Panc1 (cell line): ENCODE measurements at regions not wholly inside any gene's neighbourhood (a gene's known extent, or its start where the extent isn't known, plus 50 kb on each side); places are given as distances from the start of the nearest gene placed in this dataset.

Experiments
- POLR2AphosphoS5 ChIP-seq: IDR thresholded peaks from 2 replicates; pipeline ENCODE4 v1.6.1; 2012; ENCODE audit warnings: mild to moderate bottlenecking, low read depth, low read length, moderate library complexity
- SIN3A ChIP-seq: IDR thresholded peaks from 2 replicates; pipeline ENCODE4 v1.6.1; 2012; ENCODE audit warnings: low read depth, mild to moderate bottlenecking, low read length, moderate library complexity, borderline replicate concordance; ENCODE audit not compliant: insufficient read depth
- TCF7L2 ChIP-seq: IDR thresholded peaks from 2 replicates; pipeline ENCODE4 v1.6.1; 2011; ENCODE audit warnings: mild to moderate bottlenecking, low read depth, low read length, inconsistent platforms
- TF ChIP-seq, protein P1 (sequence below): fragments of 450-650 bp; IDR thresholded peaks from 2 replicates; pipeline ENCODE4 v1.5.1; 2017; ENCODE audit warnings: mild to moderate bottlenecking
- TF ChIP-seq, protein P2 (sequence below), 2 experiments: IDR thresholded peaks; 2 replicates each; pipeline ENCODE4 v1.6.1; 2011 to 2012; ENCODE audit warnings: low read depth in 2 of 2, control low read depth in 1 of 2, low read length in 1 of 2, mild to moderate bottlenecking in 1 of 2, moderate library complexity in 1 of 2; ENCODE audit not compliant: insufficient read depth in 1 of 2

DNA sequence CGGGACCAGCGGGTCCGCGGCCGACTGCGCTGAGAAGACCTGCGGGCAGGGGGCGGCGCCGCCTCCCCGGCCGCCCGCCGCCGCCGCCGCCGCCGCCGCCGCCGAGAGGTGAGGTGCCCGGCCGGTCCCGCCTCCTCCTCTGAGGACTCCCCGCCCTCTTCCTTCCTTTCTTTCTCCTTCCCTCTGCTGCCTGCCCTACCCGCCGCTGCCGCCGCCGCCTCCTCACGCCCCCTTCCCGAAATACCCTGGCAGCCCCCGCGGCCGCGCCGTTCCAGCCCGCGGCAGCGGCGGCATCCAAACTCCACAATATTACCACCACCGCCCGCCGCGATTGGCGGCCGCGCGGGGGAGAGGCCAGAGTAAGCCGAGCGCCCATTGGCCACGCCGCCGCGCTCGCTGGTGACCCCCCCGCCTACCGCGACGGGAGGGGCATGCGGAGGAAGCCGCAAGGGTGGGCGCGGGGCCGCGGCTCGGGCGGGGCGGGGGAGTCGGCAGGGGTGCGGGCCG lies 61.8 kb upstream of the ANKRD28 start:
- TF ChIP-seq, protein P1, sequence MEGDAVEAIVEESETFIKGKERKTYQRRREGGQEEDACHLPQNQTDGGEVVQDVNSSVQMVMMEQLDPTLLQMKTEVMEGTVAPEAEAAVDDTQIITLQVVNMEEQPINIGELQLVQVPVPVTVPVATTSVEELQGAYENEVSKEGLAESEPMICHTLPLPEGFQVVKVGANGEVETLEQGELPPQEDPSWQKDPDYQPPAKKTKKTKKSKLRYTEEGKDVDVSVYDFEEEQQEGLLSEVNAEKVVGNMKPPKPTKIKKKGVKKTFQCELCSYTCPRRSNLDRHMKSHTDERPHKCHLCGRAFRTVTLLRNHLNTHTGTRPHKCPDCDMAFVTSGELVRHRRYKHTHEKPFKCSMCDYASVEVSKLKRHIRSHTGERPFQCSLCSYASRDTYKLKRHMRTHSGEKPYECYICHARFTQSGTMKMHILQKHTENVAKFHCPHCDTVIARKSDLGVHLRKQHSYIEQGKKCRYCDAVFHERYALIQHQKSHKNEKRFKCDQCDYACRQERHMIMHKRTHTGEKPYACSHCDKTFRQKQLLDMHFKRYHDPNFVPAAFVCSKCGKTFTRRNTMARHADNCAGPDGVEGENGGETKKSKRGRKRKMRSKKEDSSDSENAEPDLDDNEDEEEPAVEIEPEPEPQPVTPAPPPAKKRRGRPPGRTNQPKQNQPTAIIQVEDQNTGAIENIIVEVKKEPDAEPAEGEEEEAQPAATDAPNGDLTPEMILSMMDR: no peak
- TF ChIP-seq, protein P2, sequence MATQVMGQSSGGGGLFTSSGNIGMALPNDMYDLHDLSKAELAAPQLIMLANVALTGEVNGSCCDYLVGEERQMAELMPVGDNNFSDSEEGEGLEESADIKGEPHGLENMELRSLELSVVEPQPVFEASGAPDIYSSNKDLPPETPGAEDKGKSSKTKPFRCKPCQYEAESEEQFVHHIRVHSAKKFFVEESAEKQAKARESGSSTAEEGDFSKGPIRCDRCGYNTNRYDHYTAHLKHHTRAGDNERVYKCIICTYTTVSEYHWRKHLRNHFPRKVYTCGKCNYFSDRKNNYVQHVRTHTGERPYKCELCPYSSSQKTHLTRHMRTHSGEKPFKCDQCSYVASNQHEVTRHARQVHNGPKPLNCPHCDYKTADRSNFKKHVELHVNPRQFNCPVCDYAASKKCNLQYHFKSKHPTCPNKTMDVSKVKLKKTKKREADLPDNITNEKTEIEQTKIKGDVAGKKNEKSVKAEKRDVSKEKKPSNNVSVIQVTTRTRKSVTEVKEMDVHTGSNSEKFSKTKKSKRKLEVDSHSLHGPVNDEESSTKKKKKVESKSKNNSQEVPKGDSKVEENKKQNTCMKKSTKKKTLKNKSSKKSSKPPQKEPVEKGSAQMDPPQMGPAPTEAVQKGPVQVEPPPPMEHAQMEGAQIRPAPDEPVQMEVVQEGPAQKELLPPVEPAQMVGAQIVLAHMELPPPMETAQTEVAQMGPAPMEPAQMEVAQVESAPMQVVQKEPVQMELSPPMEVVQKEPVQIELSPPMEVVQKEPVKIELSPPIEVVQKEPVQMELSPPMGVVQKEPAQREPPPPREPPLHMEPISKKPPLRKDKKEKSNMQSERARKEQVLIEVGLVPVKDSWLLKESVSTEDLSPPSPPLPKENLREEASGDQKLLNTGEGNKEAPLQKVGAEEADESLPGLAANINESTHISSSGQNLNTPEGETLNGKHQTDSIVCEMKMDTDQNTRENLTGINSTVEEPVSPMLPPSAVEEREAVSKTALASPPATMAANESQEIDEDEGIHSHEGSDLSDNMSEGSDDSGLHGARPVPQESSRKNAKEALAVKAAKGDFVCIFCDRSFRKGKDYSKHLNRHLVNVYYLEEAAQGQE (IDR thresholded peaks at IDR 0.05; ENCODE audit: insufficient read depth in 1 of 2, low read depth in 2 of 2, low read length in 1 of 2): no peak
- no peak for TF ChIP-seq SIN3A
- TF ChIP-seq POLR2AphosphoS5: no peak
- TF ChIP-seq TCF7L2: no peak
